ENCODE measurements at regions not wholly inside any gene's neighbourhood (a gene's known extent, or its start where the extent isn't known, plus 50 kb on each side); places are given as distances from the start of the nearest gene placed in this dataset.

- H3K4me3 ChIP-seq (ENCODE audit: low read depth in 2 of 2, low read length in 1 of 2) = no peak overlapping the region
- H3K79me2 ChIP-seq (ENCODE audit: insufficient read depth) = no peaks in the 10 kb centered on the region
- H2AFZ ChIP-seq (ENCODE audit: low read depth) = no peak overlapping the region
- H3K9me2 ChIP-seq = no peaks in the 10 kb centered on the region; the same call in 1 of the 2 replicates
- H4K20me1 ChIP-seq (ENCODE audit: insufficient read depth) = no peaks in the 10 kb centered on the region
- TF ChIP-seq FOXJ3 (CRISPR knock-in tag; IDR thresholded peaks at IDR 0.05) (no peak), FOSL2 (IDR thresholded peaks at IDR 0.05; ENCODE audit: borderline replicate concordance, low read depth) (no peak), POLR2AphosphoS5 (IDR thresholded peaks at IDR 0.05; ENCODE audit: low read depth, low read length) (no peak)
- TF ChIP-seq, protein P1, sequence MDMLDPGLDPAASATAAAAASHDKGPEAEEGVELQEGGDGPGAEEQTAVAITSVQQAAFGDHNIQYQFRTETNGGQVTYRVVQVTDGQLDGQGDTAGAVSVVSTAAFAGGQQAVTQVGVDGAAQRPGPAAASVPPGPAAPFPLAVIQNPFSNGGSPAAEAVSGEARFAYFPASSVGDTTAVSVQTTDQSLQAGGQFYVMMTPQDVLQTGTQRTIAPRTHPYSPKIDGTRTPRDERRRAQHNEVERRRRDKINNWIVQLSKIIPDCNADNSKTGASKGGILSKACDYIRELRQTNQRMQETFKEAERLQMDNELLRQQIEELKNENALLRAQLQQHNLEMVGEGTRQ (IDR thresholded peaks at IDR 0.05; ENCODE audit: borderline replicate concordance, low read depth, low read length) = no peak
- TF ChIP-seq, protein P2, sequence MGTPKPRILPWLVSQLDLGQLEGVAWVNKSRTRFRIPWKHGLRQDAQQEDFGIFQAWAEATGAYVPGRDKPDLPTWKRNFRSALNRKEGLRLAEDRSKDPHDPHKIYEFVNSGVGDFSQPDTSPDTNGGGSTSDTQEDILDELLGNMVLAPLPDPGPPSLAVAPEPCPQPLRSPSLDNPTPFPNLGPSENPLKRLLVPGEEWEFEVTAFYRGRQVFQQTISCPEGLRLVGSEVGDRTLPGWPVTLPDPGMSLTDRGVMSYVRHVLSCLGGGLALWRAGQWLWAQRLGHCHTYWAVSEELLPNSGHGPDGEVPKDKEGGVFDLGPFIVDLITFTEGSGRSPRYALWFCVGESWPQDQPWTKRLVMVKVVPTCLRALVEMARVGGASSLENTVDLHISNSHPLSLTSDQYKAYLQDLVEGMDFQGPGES (IDR thresholded peaks at IDR 0.05; ENCODE audit: low read depth, low read length) = no peak
- H3K27me3 ChIP-seq (ENCODE audit: insufficient read depth) = no peaks in the 10 kb centered on the region
- peaks cover 4% of the 10 kb centered on the region for H3F3A ChIP-seq (replicated peaks; ENCODE audit: insufficient read depth)
- H3K27ac ChIP-seq (ENCODE audit: low read depth in 2 of 2, low read length in 1 of 2) = no peak overlapping the region
- DNase-seq = no peak
- no peaks in the 10 kb centered on the region for H3K9me3 ChIP-seq
- peaks cover 7 to 13% of the 10 kb centered on the region in 2 experiments; a peak in 2 of 4 replicates for H3K4me1 ChIP-seq (ENCODE audit: control insufficient read depth in 1 of 2, insufficient read depth in 2 of 2, low read depth in 1 of 2, low read length in 1 of 2)
- H3K9ac ChIP-seq = no peak overlapping the region
- WGBS (ENCODE audit: low lambda C conversion rate) = 85% methylated on average over 5 of the region's 6 CpGs
- POLR2A ChIA-PET = no interaction called here
- H3K4me2 ChIP-seq = no peak overlapping the region
- H3K36me3 ChIP-seq (replicated peaks in 1 of 2; ENCODE audit: control insufficient read depth in 1 of 2, insufficient read depth in 2 of 2, low read length in 1 of 2) = no peaks in the 10 kb centered on the region
- CTCF ChIA-PET = interaction anchor here (0.9 to 2.1 kb wide), 5 partner anchors 9 to 522 kb away, joined by 3 to 5 read pairs (median 5); partner anchors contain the start of gene NECTIN1
These were observed 142.8 kb downstream of the NECTIN1 start for GRCh38 chr11:119586181-119586580.

DNA sequence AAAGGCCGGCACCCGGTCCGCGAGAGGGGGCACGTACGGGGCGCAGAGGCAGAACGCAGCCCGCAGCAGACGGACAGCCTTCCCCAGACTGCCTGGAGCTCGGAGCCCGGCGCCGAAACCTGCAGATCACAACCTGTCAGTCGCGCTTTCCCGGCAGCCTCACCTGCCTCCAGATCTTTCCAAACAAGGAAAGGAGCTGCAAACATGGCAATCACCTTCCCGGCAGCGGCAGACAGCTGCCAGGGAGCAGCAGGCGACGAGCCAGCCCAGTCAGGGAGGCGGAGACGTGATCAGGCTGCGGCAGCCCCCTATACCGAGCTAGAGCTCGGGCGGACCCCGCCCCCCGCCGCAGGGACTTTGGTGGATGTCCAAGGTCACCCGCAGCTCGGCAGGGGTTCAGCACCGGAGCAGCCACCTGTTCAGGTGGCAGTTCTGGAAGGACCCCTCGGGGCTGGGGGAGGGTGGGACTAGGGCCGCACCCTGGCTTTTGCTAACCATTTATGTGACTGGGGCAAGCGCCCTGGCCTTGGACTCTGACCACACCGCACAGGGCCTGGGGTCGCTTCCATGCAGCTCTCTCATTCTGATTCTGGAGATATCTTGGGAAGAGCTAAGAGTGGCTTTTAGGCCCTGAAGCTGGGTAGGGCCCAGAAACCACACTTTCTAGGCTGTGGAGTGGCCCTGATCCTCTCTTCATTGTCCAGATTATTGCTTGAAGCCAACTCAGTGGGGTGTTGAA, 143.8 kb downstream of the NECTIN1 start:
- no peaks in the 10 kb centered on the region for H3K9me3 ChIP-seq
- H3K79me2 ChIP-seq (ENCODE audit: insufficient read depth) = no peaks in the 10 kb centered on the region
- H3K9me2 ChIP-seq = no peaks in the 10 kb centered on the region
- H3K4me3 ChIP-seq (ENCODE audit: low read depth in 2 of 2, low read length in 1 of 2) = peak overlapping the region; percentile 50 to 62
- H3K27ac ChIP-seq (ENCODE audit: low read depth in 2 of 2, low read length in 1 of 2) = no peak overlapping the region
- no peaks in the 10 kb centered on the region for H3K36me3 ChIP-seq (replicated peaks in 1 of 2; ENCODE audit: control insufficient read depth in 1 of 2, insufficient read depth in 2 of 2, low read length in 1 of 2)
- POLR2A ChIA-PET = interaction anchor here (0.8 kb wide), 1 partner anchor 18 kb away, joined by 4 read pairs; no protein-coding TSS in a partner anchor
- H3K9ac ChIP-seq = peak overlapping the region; percentile 50
- peak overlapping the region; percentile 75; the same call in 1 of the 2 replicates for H2AFZ ChIP-seq (ENCODE audit: low read depth)
- 44% methylated on average over 14 of the region's 38 CpGs for WGBS (ENCODE audit: low lambda C conversion rate)
- CTCF ChIA-PET = interaction anchor here (0.9 to 2.3 kb wide), 8 partner anchors 9 to 523 kb away, joined by 3 to 14 read pairs (median 5); partner anchors contain the start of gene NECTIN1
- peaks cover 4% of the 10 kb centered on the region for H3F3A ChIP-seq (replicated peaks; ENCODE audit: insufficient read depth)
- H3K27me3 ChIP-seq (ENCODE audit: insufficient read depth) = no peaks in the 10 kb centered on the region
- peaks cover 7 to 13% of the 10 kb centered on the region in 2 experiments; a peak in 2 of 4 replicates for H3K4me1 ChIP-seq (ENCODE audit: control insufficient read depth in 1 of 2, insufficient read depth in 2 of 2, low read depth in 1 of 2, low read length in 1 of 2)
- no peaks in the 10 kb centered on the region for H4K20me1 ChIP-seq (ENCODE audit: insufficient read depth)
- peak; percentile 78 for DNase-seq
- peak overlapping the region; percentile 82 for H3K4me2 ChIP-seq
- TF ChIP-seq RXRA (IDR thresholded peaks at IDR 0.05; ENCODE audit: borderline replicate concordance, low read depth) = no peak
- TF ChIP-seq CHD2 (IDR thresholded peaks at IDR 0.05; ENCODE audit: low read length, partially characterized antibody) = no peak
- TF ChIP-seq RFX5 (IDR thresholded peaks at IDR 0.05; ENCODE audit: low read length) = no peak
- TF ChIP-seq, protein P3, sequence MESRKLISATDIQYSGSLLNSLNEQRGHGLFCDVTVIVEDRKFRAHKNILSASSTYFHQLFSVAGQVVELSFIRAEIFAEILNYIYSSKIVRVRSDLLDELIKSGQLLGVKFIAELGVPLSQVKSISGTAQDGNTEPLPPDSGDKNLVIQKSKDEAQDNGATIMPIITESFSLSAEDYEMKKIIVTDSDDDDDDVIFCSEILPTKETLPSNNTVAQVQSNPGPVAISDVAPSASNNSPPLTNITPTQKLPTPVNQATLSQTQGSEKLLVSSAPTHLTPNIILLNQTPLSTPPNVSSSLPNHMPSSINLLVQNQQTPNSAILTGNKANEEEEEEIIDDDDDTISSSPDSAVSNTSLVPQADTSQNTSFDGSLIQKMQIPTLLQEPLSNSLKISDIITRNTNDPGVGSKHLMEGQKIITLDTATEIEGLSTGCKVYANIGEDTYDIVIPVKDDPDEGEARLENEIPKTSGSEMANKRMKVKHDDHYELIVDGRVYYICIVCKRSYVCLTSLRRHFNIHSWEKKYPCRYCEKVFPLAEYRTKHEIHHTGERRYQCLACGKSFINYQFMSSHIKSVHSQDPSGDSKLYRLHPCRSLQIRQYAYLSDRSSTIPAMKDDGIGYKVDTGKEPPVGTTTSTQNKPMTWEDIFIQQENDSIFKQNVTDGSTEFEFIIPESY (IDR thresholded peaks at IDR 0.05; ENCODE audit: borderline replicate concordance, low read depth) = no peak
- no peak for TF ChIP-seq MXI1 (IDR thresholded peaks at IDR 0.05; ENCODE audit: low read depth, low read length)
- TF ChIP-seq POLR2AphosphoS5 (IDR thresholded peaks at IDR 0.05; ENCODE audit: low read depth, low read length) = no peak
- no peak for TF ChIP-seq GABPA (IDR thresholded peaks at IDR 0.05; ENCODE audit: low read depth)
- no peak for TF ChIP-seq CTCF (IDR thresholded peaks at IDR 0.05)
- TF ChIP-seq YY1 (IDR thresholded peaks at IDR 0.05; ENCODE audit: low read depth) = no peak
- TF ChIP-seq SIN3A (IDR thresholded peaks at IDR 0.05; ENCODE audit: borderline replicate concordance, low read depth, low read length) = no peak
- TF ChIP-seq FOXM1 (IDR thresholded peaks at IDR 0.05; ENCODE audit: low read depth) = no peak
- no peak for TF ChIP-seq NRF1 (IDR thresholded peaks at IDR 0.05; ENCODE audit: low read depth, low read length)
- no peak for TF ChIP-seq RAD21 (IDR thresholded peaks at IDR 0.05; ENCODE audit: low read length)
- TF ChIP-seq PBX3 (IDR thresholded peaks at IDR 0.05) = no peak
- TF ChIP-seq, protein P1 (IDR thresholded peaks at IDR 0.05; ENCODE audit: borderline replicate concordance, low read depth, low read length) = no peak

Data from SK-N-SH (cell line).